ENCODE measurements at regions not wholly inside any gene's neighbourhood (a gene's known extent, or its start where the extent isn't known, plus 50 kb on each side); places are given as distances from the start of the nearest gene placed in this dataset.

DNA sequence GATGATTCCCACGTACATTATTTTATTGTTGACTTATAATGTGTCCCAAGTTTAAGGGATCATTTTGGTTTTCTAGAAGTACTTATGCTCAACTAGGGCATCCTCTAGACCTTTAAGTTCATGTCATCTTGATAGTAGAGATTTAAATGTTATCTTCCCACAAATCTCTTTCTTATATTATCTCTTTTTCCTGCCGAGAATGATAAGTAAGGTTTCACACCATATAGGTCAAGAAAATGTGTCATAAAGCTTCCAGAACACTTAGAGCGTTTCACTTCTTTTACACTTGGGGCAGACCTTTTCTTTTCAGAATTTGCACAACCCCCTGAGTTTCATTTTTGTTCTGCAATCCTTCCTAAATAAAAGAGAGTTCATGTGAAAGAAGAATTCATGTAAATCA lies 142.0 kb upstream of the CBLB start:
- no peaks in the 10 kb centered on the region for H3K9me3 ChIP-seq
- ATAC-seq (ENCODE audit: insufficient number of reproducible peaks, low FRiP score, low read depth): no peak

GRCh38 chr3:106013971-106014370 lies 145.2 kb upstream of the CBLB start:
- ATAC-seq (ENCODE audit: insufficient number of reproducible peaks, low FRiP score, low read depth) (peak; percentile 39), DNase-seq (ENCODE audit: low spot score) (no peak)
- H3K4me1 ChIP-seq (ENCODE audit: control insufficient read depth in 1 of 2, low read depth in 2 of 2): no peaks in the 10 kb centered on the region
- H3K9me3 ChIP-seq: no peaks in the 10 kb centered on the region
- no peaks in the 10 kb centered on the region for H3K27me3 ChIP-seq (replicated peaks; ENCODE audit: insufficient read depth)
- TF ChIP-seq, protein P1, sequence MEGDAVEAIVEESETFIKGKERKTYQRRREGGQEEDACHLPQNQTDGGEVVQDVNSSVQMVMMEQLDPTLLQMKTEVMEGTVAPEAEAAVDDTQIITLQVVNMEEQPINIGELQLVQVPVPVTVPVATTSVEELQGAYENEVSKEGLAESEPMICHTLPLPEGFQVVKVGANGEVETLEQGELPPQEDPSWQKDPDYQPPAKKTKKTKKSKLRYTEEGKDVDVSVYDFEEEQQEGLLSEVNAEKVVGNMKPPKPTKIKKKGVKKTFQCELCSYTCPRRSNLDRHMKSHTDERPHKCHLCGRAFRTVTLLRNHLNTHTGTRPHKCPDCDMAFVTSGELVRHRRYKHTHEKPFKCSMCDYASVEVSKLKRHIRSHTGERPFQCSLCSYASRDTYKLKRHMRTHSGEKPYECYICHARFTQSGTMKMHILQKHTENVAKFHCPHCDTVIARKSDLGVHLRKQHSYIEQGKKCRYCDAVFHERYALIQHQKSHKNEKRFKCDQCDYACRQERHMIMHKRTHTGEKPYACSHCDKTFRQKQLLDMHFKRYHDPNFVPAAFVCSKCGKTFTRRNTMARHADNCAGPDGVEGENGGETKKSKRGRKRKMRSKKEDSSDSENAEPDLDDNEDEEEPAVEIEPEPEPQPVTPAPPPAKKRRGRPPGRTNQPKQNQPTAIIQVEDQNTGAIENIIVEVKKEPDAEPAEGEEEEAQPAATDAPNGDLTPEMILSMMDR (IDR thresholded peaks at IDR 0.05): no peak
- no peaks in the 10 kb centered on the region for H3K36me3 ChIP-seq
- H3K4me3 ChIP-seq: no peak overlapping the region
- no peak overlapping the region for H3K27ac ChIP-seq

More for the DNA sequence above, 142.0 kb upstream of the CBLB start:
- H3K27ac ChIP-seq: no peak overlapping the region
- DNase-seq (ENCODE audit: low spot score): no peak
- TF ChIP-seq, protein P1 (IDR thresholded peaks at IDR 0.05): no peak
- H3K27me3 ChIP-seq (replicated peaks; ENCODE audit: insufficient read depth): no peaks in the 10 kb centered on the region
- H3K4me3 ChIP-seq: no peak overlapping the region
- no peaks in the 10 kb centered on the region for H3K36me3 ChIP-seq
- no peaks in the 10 kb centered on the region for H3K4me1 ChIP-seq (ENCODE audit: control insufficient read depth in 1 of 2, low read depth in 2 of 2)

- Histone ChIP-seq H3K9me3 (no peaks in the 10 kb centered on the region), H3K27me3 (replicated peaks; ENCODE audit: insufficient read depth) (no peaks in the 10 kb centered on the region), H3K27ac (no peak overlapping the region), H3K4me3 (no peak overlapping the region), H3K36me3 (no peaks in the 10 kb centered on the region), H3K4me1 (ENCODE audit: control insufficient read depth in 1 of 2, low read depth in 2 of 2) (no peaks in the 10 kb centered on the region)
- TF ChIP-seq, protein P1 (IDR thresholded peaks at IDR 0.05): no peak
- ATAC-seq (ENCODE audit: insufficient number of reproducible peaks, low FRiP score, low read depth) (no peak), DNase-seq (ENCODE audit: low spot score) (no peak)
Measured at GRCh38 chr3:106014518-106014917, 145.7 kb upstream of the CBLB start.

- no peaks in the 10 kb centered on the region for H3K4me1 ChIP-seq (ENCODE audit: control insufficient read depth in 1 of 2, low read depth in 2 of 2)
- H3K27ac ChIP-seq: no peak overlapping the region
- H3K27me3 ChIP-seq (replicated peaks; ENCODE audit: insufficient read depth): no peaks in the 10 kb centered on the region
- no peak overlapping the region for H3K4me3 ChIP-seq
- H3K9me3 ChIP-seq: no peaks in the 10 kb centered on the region
- TF ChIP-seq, protein P1 (IDR thresholded peaks at IDR 0.05): no peak
- no peaks in the 10 kb centered on the region for H3K36me3 ChIP-seq
- no peak for DNase-seq (ENCODE audit: low spot score)
- no peak for ATAC-seq (ENCODE audit: insufficient number of reproducible peaks, low FRiP score, low read depth)
Measured at GRCh38 chr3:106014971-106015370, 146.2 kb upstream of the CBLB start.

DNA sequence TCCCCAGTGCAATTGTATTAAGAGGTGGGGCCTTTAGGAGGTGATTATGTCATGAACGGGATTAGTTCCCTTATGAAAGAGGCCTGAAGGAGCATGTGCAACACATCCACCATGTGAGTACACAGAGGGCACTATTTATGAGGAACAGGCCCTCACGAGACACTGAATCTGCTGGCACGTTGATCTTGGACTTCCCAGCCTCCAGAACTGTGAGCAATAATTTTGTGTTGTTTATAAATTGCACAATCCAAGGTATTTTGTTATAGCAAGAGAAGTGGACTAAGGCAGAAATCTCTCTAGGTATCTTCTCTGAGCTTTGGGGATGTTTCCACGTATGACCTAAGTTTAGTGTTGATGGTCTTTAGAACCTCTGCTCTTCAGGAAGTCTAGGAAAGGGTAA lies 149.3 kb upstream of the CBLB start:
- H3K9me3 ChIP-seq: no peaks in the 10 kb centered on the region

More for the DNA sequence above, 149.3 kb upstream of the CBLB start:
- Histone ChIP-seq H3K4me3 (no peak overlapping the region), H3K4me1 (ENCODE audit: control insufficient read depth in 1 of 2, low read depth in 2 of 2) (no peaks in the 10 kb centered on the region), H3K36me3 (no peaks in the 10 kb centered on the region), H3K27me3 (replicated peaks; ENCODE audit: insufficient read depth) (no peaks in the 10 kb centered on the region), H3K27ac (no peak overlapping the region)
- DNase-seq (ENCODE audit: low spot score) (no peak), ATAC-seq (ENCODE audit: insufficient number of reproducible peaks, low FRiP score, low read depth) (no peak)
- TF ChIP-seq, protein P1 (IDR thresholded peaks at IDR 0.05): no peak
